HepG2 (cell line): ENCODE measurements at regions not wholly inside any gene's neighbourhood (a gene's known extent, or its start where the extent isn't known, plus 50 kb on each side); places are given as distances from the start of the nearest gene placed in this dataset.

Experiments used
- ADNP ChIP-seq: sonication (generic); formaldehyde crosslinking; IDR thresholded peaks from 2 replicates; pipeline ENCODE4 v1.4.0; 2020; ENCODE audit warnings: missing genetic modification reagents
- AKAP8 ChIP-seq: sonication (generic); formaldehyde crosslinking; IDR thresholded peaks from 2 replicates; pipeline ENCODE4 v1.5.1; 2020; ENCODE audit warnings: mild to moderate bottlenecking, missing genetic modification reagents
- FOXP4 ChIP-seq: sonication (generic); formaldehyde crosslinking; IDR thresholded peaks from 2 replicates; pipeline ENCODE4 v1.4.0; 2020; ENCODE audit warnings: missing genetic modification reagents
- IRF2 ChIP-seq: IDR thresholded peaks from 2 replicates; pipeline ENCODE4 v1.6.1; 2018; ENCODE audit warnings: missing genetic modification reagents, missing compliant biosample characterization
- ISL2 ChIP-seq: sonication (generic); formaldehyde crosslinking; IDR thresholded peaks from 2 replicates; pipeline ENCODE4 v1.5.0; 2020; ENCODE audit warnings: missing genetic modification reagents
- JARID2 ChIP-seq: sonication (generic); formaldehyde crosslinking; IDR thresholded peaks from 2 replicates; pipeline ENCODE4 v1.8.1; 2023; ENCODE audit warnings: missing genetic modification reagents, inconsistent platforms; ENCODE audit not compliant: insufficient replicate concordance
- KLF11 ChIP-seq: IDR thresholded peaks from 2 replicates; pipeline ENCODE4 v1.6.1; 2016; ENCODE audit warnings: missing compliant biosample characterization
- KLF16 ChIP-seq, 2 experiments: sonication (generic) in 1 of 2; formaldehyde crosslinking in 1 of 2; IDR thresholded peaks; 2 replicates each; pipeline versions ENCODE4 v1.6.1 to v1.8.0; 2016 to 2023; ENCODE audit warnings: missing genetic modification reagents in 2 of 2, missing compliant biosample characterization in 1 of 2
- PHF21A ChIP-seq: sonication (generic); formaldehyde crosslinking; IDR thresholded peaks from 2 replicates; pipeline ENCODE4 v1.5.0; 2020; ENCODE audit warnings: mild to moderate bottlenecking, missing genetic modification reagents
- PRDM4 ChIP-seq: sonication (generic); formaldehyde crosslinking; IDR thresholded peaks from 2 replicates; pipeline ENCODE4 v1.9.0; 2021; ENCODE audit warnings: missing genetic modification reagents, borderline replicate concordance
- RFX3 ChIP-seq: IDR thresholded peaks from 2 replicates; pipeline ENCODE4 v1.6.1; 2016; ENCODE audit warnings: missing biosample characterization, missing genetic modification reagents
- SIX1 ChIP-seq: sonication (generic); formaldehyde crosslinking; IDR thresholded peaks from 2 replicates; pipeline ENCODE4 v1.4.0; 2020; ENCODE audit warnings: missing genetic modification reagents, borderline replicate concordance
- SMC3 ChIP-seq: IDR thresholded peaks from 2 replicates; pipeline ENCODE4 v1.6.1; 2011; ENCODE audit warnings: low read length, improper control_type of control experiment
- THAP8 ChIP-seq: sonication (generic); formaldehyde crosslinking; IDR thresholded peaks from 2 replicates; pipeline ENCODE4 v1.5.1; 2020; ENCODE audit warnings: missing genetic modification reagents, mild to moderate bottlenecking, borderline replicate concordance
- THAP9 ChIP-seq: sonication (generic); formaldehyde crosslinking; IDR thresholded peaks from 2 replicates; pipeline ENCODE4; 2020; ENCODE audit warnings: missing genetic modification reagents, mild to moderate bottlenecking, borderline replicate concordance
- ZNF101 ChIP-seq: sonication (generic); formaldehyde crosslinking; IDR thresholded peaks from 2 replicates; pipeline ENCODE4 v1.4.0; 2020; ENCODE audit warnings: mild to moderate bottlenecking, low read depth, missing genetic modification reagents, borderline replicate concordance
- ZNF574 ChIP-seq: sonication (generic); formaldehyde crosslinking; IDR thresholded peaks from 2 replicates; pipeline ENCODE4 v1.4.0; 2020; ENCODE audit warnings: missing genetic modification reagents
- ZNF780A ChIP-seq: sonication (generic); formaldehyde crosslinking; IDR thresholded peaks from 2 replicates; pipeline ENCODE4 v1.8.0; 2022; ENCODE audit warnings: mild to moderate bottlenecking, missing genetic modification reagents, moderate library complexity

- TF ChIP-seq RFX3 (CRISPR knock-in tag) (no peak), ZNF780A (CRISPR knock-in tag) (no peak), ISL2 (CRISPR knock-in tag) (no peak), AKAP8 (CRISPR knock-in tag) (no peak; the same call in 1 of the 2 replicates), ZNF574 (CRISPR knock-in tag) (no peak; the same call in 1 of the 2 replicates), PRDM4 (CRISPR knock-in tag) (no peak), THAP8 (no peak), SMC3 (peak; percentile 11; the same call in 1 of the 2 replicates), IRF2 (CRISPR knock-in tag) (no peak; the same call in 1 of the 2 replicates), SIX1 (CRISPR knock-in tag) (peak; percentile 47; the same call in 1 of the 2 replicates), ADNP (CRISPR knock-in tag) (no peak), JARID2 (CRISPR knock-in tag) (no peak), PHF21A (CRISPR knock-in tag) (peak; percentile 29), THAP9 (no peak), KLF11 (no peak), ZNF101 (CRISPR knock-in tag) (no peak), KLF16 (CRISPR knock-in tag; IDR thresholded peaks at IDR 0.05) (peak in 1 of 2 experiments; percentile 18; a peak in 1 of 4 replicates), FOXP4 (CRISPR knock-in tag) (peak; percentile 27; the same call in 1 of the 2 replicates)
Observed at GRCh38 chr14:50001151-50001998, 108.5 kb downstream of the ARF6 start (continued).
